H1 (cell line): ENCODE measurements at regions not wholly inside any gene's neighbourhood (a gene's known extent, or its start where the extent isn't known, plus 50 kb on each side); places are given as distances from the start of the nearest gene placed in this dataset.

Source experiments
- CHD7 ChIP-seq: fragments of 300-600 bp; sonication (generic); IDR thresholded peaks from 2 replicates; pipeline ENCODE4 v1.7.1; 2012; ENCODE audit warnings: low read length, moderate library complexity, mild to moderate bottlenecking, inconsistent platforms; ENCODE audit not compliant: insufficient replicate concordance
- CTCF ChIP-seq, 3 experiments: IDR thresholded peaks; 1 replicate in 2 of 3; 2 replicates in 1 of 3; pipeline versions ENCODE4 v1.5.1 to v1.6.1; 2011; ENCODE audit warnings: low read length in 3 of 3, mild to moderate bottlenecking in 3 of 3, inconsistent platforms in 2 of 3, low read depth in 1 of 3, moderate library complexity in 1 of 3; ENCODE audit not compliant: insufficient read depth in 1 of 3; ENCODE audit errors: control extremely low read depth in 1 of 3
- FOSL1 ChIP-seq: IDR thresholded peaks from 2 replicates; pipeline ENCODE4 v1.6.1; 2011; ENCODE audit warnings: mild to moderate bottlenecking, low read depth, low read length, moderate library complexity; ENCODE audit not compliant: insufficient read depth
- JUN ChIP-seq: IDR thresholded peaks from 2 replicates; pipeline ENCODE4 v1.6.1; 2011; ENCODE audit warnings: low read depth, mild to moderate bottlenecking, improper control_type of control experiment, low read length
- KDM5A ChIP-seq: fragments of 200-600 bp; IDR thresholded peaks from 2 replicates; pipeline ENCODE4 v1.7.1; 2012; ENCODE audit warnings: mild to moderate bottlenecking, low read length, inconsistent platforms, mixed read lengths
- MAFK ChIP-seq: IDR thresholded peaks from 2 replicates; pipeline ENCODE4 v1.6.1; 2012; ENCODE audit warnings: low read depth, mild to moderate bottlenecking, improper control_type of control experiment, low read length
- ZNF274 ChIP-seq: IDR thresholded peaks from 2 replicates; pipeline ENCODE4 v1.7.0; 2012; ENCODE audit warnings: low read length, borderline replicate concordance; ENCODE audit errors: extremely low read depth

DNA sequence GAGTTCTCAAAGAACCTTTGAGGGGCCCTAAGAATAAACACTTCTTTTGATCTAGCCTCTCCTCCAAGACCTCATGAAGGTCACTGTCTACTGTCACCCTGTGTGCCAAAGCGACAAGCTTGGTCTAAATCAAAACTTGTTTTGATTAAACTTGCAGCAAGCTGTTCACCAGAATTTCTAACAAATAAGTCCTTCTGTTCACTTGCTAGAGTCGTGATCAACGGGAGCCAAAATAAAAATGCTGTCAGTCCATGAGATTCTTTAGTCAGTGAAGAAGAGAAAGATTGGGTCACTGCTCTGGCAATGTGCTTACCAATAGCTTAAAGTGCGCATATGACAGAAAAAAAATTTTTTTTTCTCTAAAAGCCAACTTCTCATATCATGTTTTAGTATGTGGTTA is 53.9 kb upstream of the GALNT5 start (continued):
- no peak for TF ChIP-seq CHD7
- no peak for TF ChIP-seq FOSL1
- no peak for TF ChIP-seq CTCF (IDR thresholded peaks at IDR 0.05; ENCODE audit: control extremely low read depth in 1 of 3, insufficient read depth in 1 of 3, low read depth in 1 of 3, low read length in 3 of 3)
- TF ChIP-seq ZNF274 = no peak
- no peak for TF ChIP-seq KDM5A
- TF ChIP-seq MAFK = no peak
- no peak for TF ChIP-seq JUN
